MCF 10A (cell line): ENCODE measurements at regions not wholly inside any gene's neighbourhood (a gene's known extent, or its start where the extent isn't known, plus 50 kb on each side); places are given as distances from the start of the nearest gene placed in this dataset.
"Not testable (repeated sequence)": the region's sequence is repeated elsewhere in the genome, so short reads cannot be mapped to it uniquely, and the experiment has no call there.

Experiments used
- BruUV-seq: library from RNA; stranded (reverse); fragments of 400-500 nt; replicated peaks from 2 replicates; lab custom pipeline; 2021; lab: Mats Ljungman, UMichigan
- CTCF ChIA-PET: fragments of 300-600 bp; sonication (Branson Sonifier 250); formaldehyde crosslinking; extraction: SDS; loops from one replicate; lab custom pipeline; 2021; ENCODE audit warnings: antibody characterized with exemption, inconsistent platforms; lab: Yijun Ruan, JAX
- POLR2A ChIA-PET: fragments of 300-600, 350-650 bp; sonication (Branson Sonifier 250); formaldehyde crosslinking; extraction: SDS; loops from one replicate; lab custom pipeline; 2020; ENCODE audit warnings: antibody characterized with exemption, inconsistent platforms; lab: Yijun Ruan, JAX
- DNase-seq: peaks from one replicate; pipeline ENCODE4 v3.0.0-alpha.2; 2018; ENCODE audit not compliant: unreplicated experiment
- H3K27ac Mint-ChIP-seq: one replicate; pipeline ENCODE4 v1.8.0; 2022; ENCODE audit warnings: mild to moderate bottlenecking, low read depth, mixed read lengths; ENCODE audit not compliant: unreplicated experiment
- H3K27me3 Mint-ChIP-seq: one replicate; pipeline ENCODE4 v1.8.0; 2022; ENCODE audit warnings: mixed read lengths; ENCODE audit not compliant: insufficient read depth, unreplicated experiment
- H3K36me3 Mint-ChIP-seq: one replicate; pipeline ENCODE4 v1.8.0; 2022; ENCODE audit warnings: mild to moderate bottlenecking, moderate library complexity, mixed read lengths; ENCODE audit not compliant: insufficient read depth, unreplicated experiment
- H3K4me1 Mint-ChIP-seq: one replicate; pipeline ENCODE4 v1.8.0; 2022; ENCODE audit warnings: mixed read lengths; ENCODE audit not compliant: insufficient read depth, unreplicated experiment
- H3K4me3 Mint-ChIP-seq: one replicate; pipeline ENCODE4 v1.8.0; 2022; ENCODE audit warnings: mild to moderate bottlenecking, moderate library complexity, mixed read lengths; ENCODE audit not compliant: unreplicated experiment
- H3K9me3 Mint-ChIP-seq: one replicate; pipeline ENCODE4 v1.8.0; 2022; ENCODE audit warnings: mixed read lengths; ENCODE audit not compliant: unreplicated experiment
- CTCF ChIP-seq: fragments of 200-600 bp; IDR thresholded peaks from one replicate; pipeline ENCODE4 v1.8.0; 2022; ENCODE audit warnings: antibody characterized with exemption, mild to moderate bottlenecking; ENCODE audit not compliant: unreplicated experiment
- intact Hi-C: fragments of 100-400 bp; cut with micrococcal nuclease; formaldehyde crosslinking; loops from 2 replicates; pipeline ENCODE4 v1.14.1; 2022

DNA sequence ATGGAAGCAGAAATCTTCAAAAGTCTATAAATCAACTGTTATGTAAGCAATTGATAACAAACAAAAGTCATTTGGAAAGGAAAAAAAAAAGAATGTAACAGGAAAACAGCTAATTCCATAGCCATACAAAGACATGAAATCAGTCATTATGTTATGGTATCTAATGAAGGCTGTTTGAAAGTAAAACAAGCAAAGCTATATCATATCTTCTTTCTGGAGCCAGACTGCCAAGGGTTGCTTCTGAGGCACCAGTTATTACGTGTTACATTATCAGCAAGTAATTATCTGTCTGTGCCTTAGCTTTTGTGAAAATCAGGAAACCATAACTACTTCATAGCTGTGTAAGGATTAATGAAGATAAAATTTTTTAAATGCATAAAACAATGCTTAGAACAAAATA lies 480.2 kb downstream of the FAT4 start:
- ChIA-PET CTCF (interaction anchor here (0.5 kb wide), 1 partner anchor 486 kb away, joined by 4 read pairs; no protein-coding TSS in a partner anchor), POLR2A (no interaction called here)
- Mint-ChIP-seq H3K27me3 (no peaks in the 10 kb centered on the region), H3K9me3 (no peaks in the 10 kb centered on the region), H3K4me1 (no peaks in the 10 kb centered on the region), H3K36me3 (no peaks in the 10 kb centered on the region), H3K4me3 (no peak overlapping the region), H3K27ac (no peak overlapping the region)
- TF ChIP-seq CTCF = no peak
- BruUV-seq = no TSS peak
- DNase-seq = no peak
- intact Hi-C loops = no loop called here

DNA sequence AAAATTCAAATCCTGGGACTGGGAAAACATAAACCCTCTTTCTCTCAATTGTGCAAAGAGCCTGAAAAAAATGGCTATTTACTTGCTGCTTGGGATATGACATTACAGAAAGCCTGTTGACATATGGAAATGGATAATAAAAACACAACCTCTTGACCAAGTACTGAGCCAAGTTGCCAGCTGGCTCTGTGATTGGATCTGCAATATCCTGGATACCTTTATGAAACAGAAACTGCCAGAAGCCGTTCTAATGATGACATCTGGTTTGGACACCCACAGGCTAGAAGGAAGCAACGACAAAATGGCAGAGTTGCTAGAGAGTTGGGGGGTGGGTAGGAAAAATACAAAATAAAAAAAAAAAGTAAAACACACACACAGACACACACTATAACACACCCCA lies 481.4 kb downstream of the FAT4 start:
- Mint-ChIP-seq H3K4me3 (no peak overlapping the region), H3K27ac (no peak overlapping the region), H3K27me3 (no peaks in the 10 kb centered on the region), H3K36me3 (no peaks in the 10 kb centered on the region), H3K4me1 (no peaks in the 10 kb centered on the region), H3K9me3 (no peaks in the 10 kb centered on the region)
- BruUV-seq = no TSS peak
- intact Hi-C loops = no loop called here
- POLR2A ChIA-PET = no interaction called here
- CTCF ChIA-PET = interaction anchor here (0.7 kb wide), 1 partner anchor 427 kb away, joined by 4 read pairs; no protein-coding TSS in a partner anchor
- no peak for TF ChIP-seq CTCF
- DNase-seq = no peak

- H3K4me3 Mint-ChIP-seq, POLR2A ChIA-PET, H3K9me3 Mint-ChIP-seq, H3K27me3 Mint-ChIP-seq, H3K4me1 Mint-ChIP-seq, BruUV-seq, DNase-seq, H3K36me3 Mint-ChIP-seq, H3K27ac Mint-ChIP-seq, intact Hi-C loops: not testable (repeated sequence)
- CTCF ChIA-PET = interaction anchor here (0.6 kb wide), 1 partner anchor 157 kb away, joined by 3 read pairs; no protein-coding TSS in a partner anchor
Measured at GRCh38 chr4:125797621-125798020, 482.9 kb downstream of the FAT4 start.

GRCh38 chr4:125801373-125801772 lies 486.6 kb downstream of the FAT4 start:
- BruUV-seq = no TSS peak
- DNase-seq = no peak
- Mint-ChIP-seq H3K4me1 (no peaks in the 10 kb centered on the region), H3K36me3 (no peaks in the 10 kb centered on the region), H3K27ac (no peak overlapping the region), H3K4me3 (no peak overlapping the region), H3K9me3 (no peaks in the 10 kb centered on the region), H3K27me3 (no peaks in the 10 kb centered on the region)
- no peak for TF ChIP-seq CTCF
- ChIA-PET CTCF (interaction anchor here (0.6 to 0.7 kb wide), 3 partner anchors 31 to 1042 kb away, joined by 3 read pairs; no protein-coding TSS in a partner anchor), POLR2A (no interaction called here)
- intact Hi-C loops = no loop called here

- Mint-ChIP-seq H3K9me3 (no peaks in the 10 kb centered on the region), H3K36me3 (no peaks in the 10 kb centered on the region), H3K27me3 (no peaks in the 10 kb centered on the region), H3K27ac (no peak overlapping the region), H3K4me1 (no peaks in the 10 kb centered on the region), H3K4me3 (no peak overlapping the region)
- ChIA-PET POLR2A (no interaction called here), CTCF (interaction anchor here (0.7 kb wide), 2 partner anchors 581 to 657 kb away, joined by 3 read pairs; no protein-coding TSS in a partner anchor)
- no peak for DNase-seq
- TF ChIP-seq CTCF = no peak
- no TSS peak for BruUV-seq
- intact Hi-C loops = no loop called here
Measured at GRCh38 chr4:125801924-125802323, 487.2 kb downstream of the FAT4 start.
